IMR-90 (cell line): ENCODE measurements at regions not wholly inside any gene's neighbourhood (a gene's known extent, or its start where the extent isn't known, plus 50 kb on each side); places are given as distances from the start of the nearest gene placed in this dataset.

Experiments used
- ATAC-seq: fragments of 200-7000 bp; cut with Tn5 transposase; 2 replicates; pipeline ENCODE4 v1.9.1; 2020; ENCODE audit warnings: low read depth, mild to moderate bottlenecking, moderate library complexity
- BruUV-seq: library from RNA; stranded (reverse); fragments of 400-500 nt; replicated peaks from 2 replicates; lab custom pipeline; 2021; lab: Mats Ljungman, UMichigan
- CTCF ChIA-PET: fragments of 300-600 bp; formaldehyde crosslinking; extraction: SDS; loops from one replicate; lab custom pipeline; 2021; ENCODE audit warnings: antibody characterized with exemption; lab: Yijun Ruan, JAX
- POLR2A ChIA-PET: fragments of 300-600 bp; sonication (Branson Sonifier 250); formaldehyde crosslinking; loops from one replicate; lab custom pipeline; 2022; ENCODE audit warnings: antibody characterized with exemption; ENCODE audit not compliant: unreplicated experiment; lab: Charles Lee
- DNase-seq: peaks from one replicate; pipeline ENCODE4 v3.0.0; 2013
- H2AFZ ChIP-seq: replicated peaks from 2 replicates; pipeline ENCODE3; 2013; ENCODE audit warnings: low read length, mild to moderate bottlenecking; ENCODE audit not compliant: poor library complexity
- H2AK5ac ChIP-seq: 2 replicates; pipeline ENCODE4 v1.6.1; 2013; ENCODE audit warnings: low read depth, low read length, inconsistent platforms
- H2AK9ac ChIP-seq: replicated peaks from 2 replicates; pipeline ENCODE3; 2013; ENCODE audit warnings: mild to moderate bottlenecking, low read depth, low read length, moderate library complexity; ENCODE audit not compliant: poor library complexity
- H2BK120ac ChIP-seq: 2 replicates; pipeline ENCODE4 v1.6.1; 2013; ENCODE audit warnings: low read depth, low read length, inconsistent platforms
- H2BK15ac ChIP-seq: 3 replicates; pipeline ENCODE4 v1.6.1; 2013; ENCODE audit warnings: low read depth, low read length, inconsistent platforms
- H2BK20ac ChIP-seq: 2 replicates; pipeline ENCODE4 v1.6.1; 2013; ENCODE audit warnings: low read depth, mild to moderate bottlenecking, inconsistent platforms, low read length, moderate library complexity
- H2BK5ac ChIP-seq: 2 replicates; pipeline ENCODE4 v1.6.1; 2013; ENCODE audit warnings: mild to moderate bottlenecking, low read depth, low read length, inconsistent platforms; ENCODE audit not compliant: poor library complexity, severe bottlenecking
- H3K14ac ChIP-seq: replicated peaks from 2 replicates; pipeline ENCODE4 v1.6.1; 2013; ENCODE audit warnings: low read depth, low read length, inconsistent platforms
- H3K18ac ChIP-seq: 2 replicates; pipeline ENCODE4 v1.6.1; 2013; ENCODE audit warnings: low read depth, low read length, control low read depth
- H3K23ac ChIP-seq: 2 replicates; pipeline ENCODE4 v1.6.1; 2013; ENCODE audit warnings: low read depth, low read length, inconsistent platforms
- H3K27ac ChIP-seq: 2 replicates; pipeline ENCODE4 v1.5.1; 2013; ENCODE audit warnings: mild to moderate bottlenecking, control low read depth, low read length; ENCODE audit not compliant: insufficient read depth
- H3K27me3 ChIP-seq: 2 replicates; pipeline ENCODE4 v1.6.1; 2013; ENCODE audit warnings: low read length; ENCODE audit not compliant: control insufficient read depth, insufficient read depth
- H3K36me3 ChIP-seq: 2 replicates; pipeline ENCODE4 v1.6.1; 2013; ENCODE audit warnings: low read length, mixed read lengths; ENCODE audit not compliant: control insufficient read depth, insufficient read depth
- H3K4ac ChIP-seq: 2 replicates; pipeline ENCODE4 v1.6.1; 2013; ENCODE audit warnings: low read depth, low read length, inconsistent platforms
- H3K4me1 ChIP-seq: 2 replicates; pipeline ENCODE4 v1.6.1; 2013; ENCODE audit warnings: low read length, mixed read lengths; ENCODE audit not compliant: control insufficient read depth, insufficient read depth
- H3K4me2 ChIP-seq: 2 replicates; pipeline ENCODE4 v1.6.1; 2013; ENCODE audit warnings: low read depth, mild to moderate bottlenecking, control low read depth, low read length, moderate library complexity
- H3K4me3 ChIP-seq: 2 replicates; pipeline ENCODE4 v1.5.1; 2013; ENCODE audit warnings: low read depth, mild to moderate bottlenecking, control low read depth, low read length, moderate library complexity; ENCODE audit not compliant: insufficient read depth
- H3K56ac ChIP-seq: 2 replicates; pipeline ENCODE4 v1.6.1; 2013; ENCODE audit warnings: low read length, inconsistent platforms; ENCODE audit not compliant: insufficient read depth; ENCODE audit errors: extremely low read depth
- H3K79me1 ChIP-seq, 2 experiments: 2 replicates each; pipeline ENCODE4 v1.6.1; 2013; ENCODE audit warnings: low read length in 2 of 2, inconsistent platforms in 1 of 2, low read depth in 1 of 2
- H3K9ac ChIP-seq: 2 replicates; pipeline ENCODE4 v1.6.1; 2013; ENCODE audit warnings: low read depth, low read length, control low read depth
- H3K9me1 ChIP-seq: 2 replicates; pipeline ENCODE4 v1.6.1; 2013; ENCODE audit warnings: low read length, inconsistent platforms; ENCODE audit not compliant: insufficient read depth
- H3K9me3 ChIP-seq: 2 replicates; pipeline ENCODE4 v1.6.1; 2013; ENCODE audit warnings: low read length; ENCODE audit not compliant: control insufficient read depth, insufficient read depth
- H4K20me1 ChIP-seq: 2 replicates; pipeline ENCODE4 v1.6.1; 2013; ENCODE audit warnings: low read length, inconsistent platforms; ENCODE audit not compliant: insufficient read depth
- H4K5ac ChIP-seq: 2 replicates; pipeline ENCODE4 v1.6.1; 2013; ENCODE audit warnings: mild to moderate bottlenecking, low read depth, low read length, control low read depth
- H4K8ac ChIP-seq, 2 experiments: 2 replicates each; pipeline ENCODE4 v1.6.1; 2013; ENCODE audit warnings: low read depth in 2 of 2, low read length in 2 of 2, control low read depth in 1 of 2, inconsistent platforms in 1 of 2
- H4K91ac ChIP-seq: 2 replicates; pipeline ENCODE4 v1.6.1; 2013; ENCODE audit warnings: low read depth, low read length, inconsistent platforms; ENCODE audit not compliant: insufficient read depth
- CEBPB ChIP-seq: IDR thresholded peaks from 2 replicates; pipeline ENCODE4 v1.6.1; 2012; ENCODE audit warnings: low read depth, low read length, improper control_type of control experiment
- POLR2A ChIP-seq: IDR thresholded peaks from 2 replicates; pipeline ENCODE4 v1.6.1; 2012; ENCODE audit warnings: mild to moderate bottlenecking, low read depth, low read length
- RCOR1 ChIP-seq: IDR thresholded peaks from 2 replicates; pipeline ENCODE4 v1.6.1; 2012; ENCODE audit warnings: mild to moderate bottlenecking, low read length, improper control_type of control experiment; ENCODE audit not compliant: insufficient replicate concordance
- WGBS, 2 experiments: methylation state at CpG; one replicate each; pipeline versions ENCODE4 v1.1.5 to v1.1.7; 2013; ENCODE audit warnings: missing lambda C conversion rate in 2 of 2; ENCODE audit not compliant: insufficient read length in 1 of 2; ENCODE audit errors: extremely low coverage in 2 of 2; 5-methylcytosine and 5-hydroxymethylcytosine counted together
- dilution Hi-C: fragments of 300-500 bp; cut with HindIII; formaldehyde crosslinking; loops from one replicate; pipeline ENCODE4 v1.14.3; 2018; ENCODE audit warnings: low sequenced_read_pairs; ENCODE audit not compliant: unreplicated experiment
- in situ Hi-C: fragments of 300-500 bp; cut with MboI; formaldehyde crosslinking; loops from 3 replicates; pipeline ENCODE4 v1.14.3; 2019; ENCODE audit warnings: low sequenced_read_pairs, inconsistent platforms, mixed read lengths
- intact Hi-C: fragments of 100-400 bp; cut with micrococcal nuclease; formaldehyde crosslinking; loops from 2 replicates; pipeline ENCODE4 v1.10.0; 2022
- TF ChIP-seq, protein P1 (sequence below): fragments of 150-350 bp; IDR thresholded peaks from 2 replicates; pipeline ENCODE4 v1.6.1; 2016; ENCODE audit warnings: low read depth, mild to moderate bottlenecking, low read length, moderate library complexity, borderline replicate concordance
- TF ChIP-seq, protein P2 (sequence below): fragments of 150-350 bp; IDR thresholded peaks from 2 replicates; pipeline ENCODE4 v1.6.1; 2017; ENCODE audit warnings: mild to moderate bottlenecking, antibody characterized with exemption, low read length, low read depth
- TF ChIP-seq, protein P3 (sequence below): conservative IDR thresholded peaks from 2 replicates; pipeline ENCODE4 v1.5.1; 2012; ENCODE audit warnings: mild to moderate bottlenecking, low read depth, low read length, improper control_type of control experiment

DNA sequence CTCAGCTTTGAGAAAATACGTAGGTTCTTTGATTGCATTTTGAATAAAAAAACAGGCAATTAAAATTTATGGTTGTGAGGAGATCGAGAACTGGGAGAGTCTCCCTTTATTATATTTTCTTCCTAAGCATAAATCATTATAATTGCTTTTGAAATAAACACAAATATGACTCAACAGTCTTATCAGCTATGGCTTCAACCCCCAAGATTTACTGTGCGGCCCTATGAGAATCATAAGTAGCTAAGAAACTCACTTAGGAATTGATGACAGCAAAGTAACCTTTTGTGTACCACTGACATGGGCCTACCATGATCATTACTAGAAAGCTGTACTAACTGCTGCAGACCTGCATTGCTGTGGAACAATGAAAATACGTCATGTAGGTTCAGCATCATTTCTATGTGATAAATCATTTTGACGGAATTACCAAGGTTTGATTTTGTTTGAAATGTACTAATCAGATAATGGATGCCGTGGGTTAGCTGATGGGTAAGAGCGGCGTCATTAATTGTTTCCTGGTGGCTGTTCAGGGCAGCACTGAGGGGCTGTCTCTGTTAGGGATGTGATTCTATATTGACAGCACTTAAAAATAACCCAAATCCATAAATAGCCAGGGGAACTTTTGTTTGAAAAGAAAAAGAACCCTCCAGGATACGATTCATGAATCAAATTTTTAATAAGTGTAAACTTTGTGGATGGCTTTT lies 51.5 kb upstream of the GPRIN3 start:
- H3K36me3 ChIP-seq = no peaks in the 10 kb centered on the region
- BruUV-seq = no TSS peak
- ChIA-PET CTCF (no interaction called here), POLR2A (no interaction called here)
- H3K14ac ChIP-seq = no peak overlapping the region
- no peaks in the 10 kb centered on the region; the same call in 1 of the 2 replicates for H3K27me3 ChIP-seq
- H4K5ac ChIP-seq = no peak overlapping the region
- no peak overlapping the region for H2AK5ac ChIP-seq
- no peak overlapping the region for H4K8ac ChIP-seq
- ATAC-seq = no peak
- H2BK5ac ChIP-seq = no peak overlapping the region
- TF ChIP-seq POLR2A (no peak), RCOR1 (no peak), CEBPB (no peak)
- TF ChIP-seq, protein P1, sequence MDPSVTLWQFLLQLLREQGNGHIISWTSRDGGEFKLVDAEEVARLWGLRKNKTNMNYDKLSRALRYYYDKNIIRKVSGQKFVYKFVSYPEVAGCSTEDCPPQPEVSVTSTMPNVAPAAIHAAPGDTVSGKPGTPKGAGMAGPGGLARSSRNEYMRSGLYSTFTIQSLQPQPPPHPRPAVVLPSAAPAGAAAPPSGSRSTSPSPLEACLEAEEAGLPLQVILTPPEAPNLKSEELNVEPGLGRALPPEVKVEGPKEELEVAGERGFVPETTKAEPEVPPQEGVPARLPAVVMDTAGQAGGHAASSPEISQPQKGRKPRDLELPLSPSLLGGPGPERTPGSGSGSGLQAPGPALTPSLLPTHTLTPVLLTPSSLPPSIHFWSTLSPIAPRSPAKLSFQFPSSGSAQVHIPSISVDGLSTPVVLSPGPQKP = no peak
- TF ChIP-seq, protein P2, sequence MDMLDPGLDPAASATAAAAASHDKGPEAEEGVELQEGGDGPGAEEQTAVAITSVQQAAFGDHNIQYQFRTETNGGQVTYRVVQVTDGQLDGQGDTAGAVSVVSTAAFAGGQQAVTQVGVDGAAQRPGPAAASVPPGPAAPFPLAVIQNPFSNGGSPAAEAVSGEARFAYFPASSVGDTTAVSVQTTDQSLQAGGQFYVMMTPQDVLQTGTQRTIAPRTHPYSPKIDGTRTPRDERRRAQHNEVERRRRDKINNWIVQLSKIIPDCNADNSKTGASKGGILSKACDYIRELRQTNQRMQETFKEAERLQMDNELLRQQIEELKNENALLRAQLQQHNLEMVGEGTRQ = no peak
- TF ChIP-seq, protein P3, sequence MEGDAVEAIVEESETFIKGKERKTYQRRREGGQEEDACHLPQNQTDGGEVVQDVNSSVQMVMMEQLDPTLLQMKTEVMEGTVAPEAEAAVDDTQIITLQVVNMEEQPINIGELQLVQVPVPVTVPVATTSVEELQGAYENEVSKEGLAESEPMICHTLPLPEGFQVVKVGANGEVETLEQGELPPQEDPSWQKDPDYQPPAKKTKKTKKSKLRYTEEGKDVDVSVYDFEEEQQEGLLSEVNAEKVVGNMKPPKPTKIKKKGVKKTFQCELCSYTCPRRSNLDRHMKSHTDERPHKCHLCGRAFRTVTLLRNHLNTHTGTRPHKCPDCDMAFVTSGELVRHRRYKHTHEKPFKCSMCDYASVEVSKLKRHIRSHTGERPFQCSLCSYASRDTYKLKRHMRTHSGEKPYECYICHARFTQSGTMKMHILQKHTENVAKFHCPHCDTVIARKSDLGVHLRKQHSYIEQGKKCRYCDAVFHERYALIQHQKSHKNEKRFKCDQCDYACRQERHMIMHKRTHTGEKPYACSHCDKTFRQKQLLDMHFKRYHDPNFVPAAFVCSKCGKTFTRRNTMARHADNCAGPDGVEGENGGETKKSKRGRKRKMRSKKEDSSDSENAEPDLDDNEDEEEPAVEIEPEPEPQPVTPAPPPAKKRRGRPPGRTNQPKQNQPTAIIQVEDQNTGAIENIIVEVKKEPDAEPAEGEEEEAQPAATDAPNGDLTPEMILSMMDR = no peak
- no peak overlapping the region for H2BK15ac ChIP-seq
- no peak overlapping the region for H2BK120ac ChIP-seq
- H4K91ac ChIP-seq = no peak overlapping the region
- no peak overlapping the region for H3K18ac ChIP-seq
- no peak overlapping the region for H3K27ac ChIP-seq
- no peak overlapping the region for H3K4me3 ChIP-seq
- H3K9ac ChIP-seq = no peak overlapping the region
- no peak overlapping the region for H2AFZ ChIP-seq
- no peaks in the 10 kb centered on the region for H3K9me1 ChIP-seq
- no peak overlapping the region for H2BK20ac ChIP-seq
- H3K23ac ChIP-seq = no peak overlapping the region
- intact Hi-C loops = no loop called here
- dilution Hi-C loops = no loop called here
- H3K4ac ChIP-seq = no peak overlapping the region
- 40% methylated on average over 1 of the region's 9 CpGs; no CpG with 5 or more reads in 1 of the 2 experiments for WGBS, 2 experiments
- DNase-seq = no peak
- no peaks in the 10 kb centered on the region for H3K9me3 ChIP-seq
- H3K56ac ChIP-seq = no peak overlapping the region
- in situ Hi-C loops = no loop called here
- no peaks in the 10 kb centered on the region for H3K4me1 ChIP-seq
- no peaks in the 10 kb centered on the region for H3K79me1 ChIP-seq
- H4K20me1 ChIP-seq = no peaks in the 10 kb centered on the region
- no peak overlapping the region for H2AK9ac ChIP-seq
- no peak overlapping the region for H3K4me2 ChIP-seq
